DMS79 (cell line): ENCODE measurements at regions not wholly inside any gene's neighbourhood (a gene's known extent, or its start where the extent isn't known, plus 50 kb on each side); places are given as distances from the start of the nearest gene placed in this dataset.
"Not testable (repeated sequence)": the region's sequence is repeated elsewhere in the genome, so short reads cannot be mapped to it uniquely, and the experiment has no call there.

Source experiments
- DNase-seq: peaks from one replicate; lab custom pipeline; 2025; lab: John Stamatoyannopoulos, UW

DNA sequence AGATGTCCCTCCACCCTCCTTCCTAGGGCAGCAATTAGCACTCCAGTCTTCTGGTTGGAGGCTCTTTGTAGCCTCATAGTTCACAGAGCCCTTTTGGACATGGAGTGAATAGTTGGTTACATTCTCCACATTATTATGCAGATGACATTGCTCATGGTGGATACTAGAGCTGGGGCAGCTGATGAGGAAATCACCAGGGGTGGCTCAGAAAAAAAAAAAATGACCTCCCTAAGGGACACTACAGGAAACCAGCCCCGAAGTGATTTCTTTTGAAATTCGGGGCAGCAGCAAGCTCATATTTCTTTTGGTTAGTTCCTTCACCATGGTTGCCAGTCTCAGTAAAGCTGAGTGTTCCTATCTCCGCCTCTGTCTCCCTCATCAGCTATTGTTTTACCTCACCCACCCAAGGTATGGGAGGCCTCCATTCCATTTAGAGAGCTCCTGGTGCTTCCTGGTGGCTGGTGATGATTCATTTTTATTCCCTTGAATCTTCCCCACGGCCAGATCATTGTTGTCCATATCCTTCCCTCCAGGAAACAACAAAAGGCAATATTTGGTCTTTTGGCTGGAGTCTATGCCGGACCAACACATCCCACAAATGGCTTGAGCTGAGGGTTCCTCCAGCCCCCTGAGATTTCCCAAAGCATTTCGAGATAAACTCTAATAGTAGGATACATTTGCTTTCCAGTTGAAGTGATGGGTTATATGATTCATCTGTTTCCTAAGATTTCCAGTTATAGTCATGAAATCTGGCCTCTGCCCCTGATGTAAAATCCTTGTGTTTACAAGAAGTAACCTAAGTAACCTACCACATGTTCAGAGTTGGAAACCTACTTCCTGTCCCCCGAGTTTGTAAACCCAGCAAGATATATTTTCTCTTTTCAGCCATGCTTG is 56.2 kb upstream of the NID2 start:
- DNase-seq, result no peak

GRCh38 chr14:52122163-52122562 is 53.3 kb upstream of the NID2 start:
- not testable (repeated sequence) for DNase-seq

DNA sequence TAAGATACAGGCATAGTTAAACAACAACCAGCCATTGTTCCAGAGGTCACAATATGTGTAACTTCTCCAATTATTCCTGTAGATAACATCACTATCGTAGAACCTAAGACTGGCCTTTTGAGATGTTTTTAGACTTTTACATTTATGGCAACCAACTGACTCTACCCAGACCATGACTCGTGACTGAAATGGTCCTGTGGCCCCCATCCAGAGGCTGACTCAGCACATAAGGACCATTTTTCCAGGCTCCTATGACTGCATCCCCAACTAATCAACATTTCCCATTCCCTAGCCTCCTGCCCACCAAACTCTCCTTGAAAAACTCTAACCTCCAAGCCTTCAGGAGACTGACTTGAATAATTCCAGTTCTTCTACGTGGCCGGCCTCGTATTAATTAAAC is 52.6 kb upstream of the NID2 start:
- DNase-seq, result no peak

GRCh38 chr14:52119030-52119429 is 50.2 kb upstream of the NID2 start:
- no peak for DNase-seq
